HL-60 (cell line): ENCODE measurements at regions not wholly inside any gene's neighbourhood (a gene's known extent, or its start where the extent isn't known, plus 50 kb on each side); places are given as distances from the start of the nearest gene placed in this dataset.

Source experiments
- CTCF ChIP-seq: IDR thresholded peaks from one replicate; pipeline ENCODE4 v1.5.1; 2011; ENCODE audit warnings: low read length, control low read depth, inconsistent platforms; ENCODE audit not compliant: insufficient read depth
- GABPA ChIP-seq: IDR thresholded peaks from 2 replicates; pipeline ENCODE4 v1.6.1; 2012; ENCODE audit warnings: low read depth
- POLR2AphosphoS5 ChIP-seq: IDR thresholded peaks from 2 replicates; pipeline ENCODE4 v1.6.1; 2012; ENCODE audit warnings: low read depth
- REST ChIP-seq: IDR thresholded peaks from 2 replicates; pipeline ENCODE4 v1.6.1; 2012; ENCODE audit warnings: low read depth; ENCODE audit not compliant: insufficient replicate concordance
- SPI1 ChIP-seq: IDR thresholded peaks from 2 replicates; pipeline ENCODE4 v1.6.1; 2012; ENCODE audit warnings: low read depth, mild to moderate bottlenecking, borderline replicate concordance

- TF ChIP-seq CTCF (no peak), SPI1 (no peak), GABPA (no peak), REST (no peak), POLR2AphosphoS5 (no peak)
These were observed 482.4 kb downstream of the OMA1 start for GRCh38 chr1:58064166-58064565.
